Neural cell (in vitro differentiated cells): ENCODE measurements at regions not wholly inside any gene's neighbourhood (a gene's known extent, or its start where the extent isn't known, plus 50 kb on each side); places are given as distances from the start of the nearest gene placed in this dataset.

Source experiments
- H2AFZ ChIP-seq: fragments of 200-600, 300-800 bp; sonication (generic), shearing (Covaris generic); 2 replicates; pipeline ENCODE4 v1.6.0; 2014; ENCODE audit warnings: low read depth, mild to moderate bottlenecking, antibody characterized with exemption, low read length, moderate library complexity
- H3F3A ChIP-seq: fragments of 200-600 bp; shearing (Covaris generic); 2 replicates; pipeline ENCODE4 v1.6.1; 2016; ENCODE audit warnings: mild to moderate bottlenecking, moderate library complexity, mixed read lengths, antibody characterized with exemption, low read length; ENCODE audit not compliant: insufficient read depth, poor library complexity, severe bottlenecking
- H3K27ac ChIP-seq: fragments of 200-600, 300-800 bp; sonication (generic), shearing (Covaris generic); 2 replicates; pipeline ENCODE4 v1.5.1; 2014; ENCODE audit warnings: mild to moderate bottlenecking, low read length, moderate library complexity
- H3K27me3 ChIP-seq: fragments of 300-800, 200-600 bp; sonication (generic), shearing (Covaris generic); 2 replicates; pipeline ENCODE4 v1.6.0; 2014; ENCODE audit warnings: mild to moderate bottlenecking, low read depth, low read length, moderate library complexity; ENCODE audit not compliant: insufficient read depth
- H3K36me3 ChIP-seq: fragments of 300-800, 200-600 bp; sonication (generic), shearing (Covaris generic); 2 replicates; pipeline ENCODE4 v1.5.1; 2014; ENCODE audit warnings: mild to moderate bottlenecking, antibody characterized with exemption, low read length, moderate library complexity; ENCODE audit not compliant: insufficient read depth
- H3K4me2 ChIP-seq: fragments of 300-800, 200-600 bp; sonication (generic), shearing (Covaris generic); 2 replicates; pipeline ENCODE4 v1.6.0; 2014; ENCODE audit warnings: mild to moderate bottlenecking, low read length
- H3K4me3 ChIP-seq: fragments of 300-800, 200-600 bp; sonication (generic), shearing (Covaris generic); 2 replicates; pipeline ENCODE4 v1.5.1; 2014; ENCODE audit warnings: mild to moderate bottlenecking, low read length, moderate library complexity
- H3K79me2 ChIP-seq: fragments of 200-600 bp; shearing (Covaris generic); replicated peaks from 2 replicates; pipeline ENCODE4 v1.6.0; 2014; ENCODE audit warnings: mild to moderate bottlenecking, low read length, moderate library complexity; ENCODE audit not compliant: insufficient read depth
- H3K9ac ChIP-seq: fragments of 300-800, 200-600 bp; sonication (generic), shearing (Covaris generic); 2 replicates; pipeline ENCODE4 v1.6.1; 2016; ENCODE audit warnings: mild to moderate bottlenecking, low read length, mixed read lengths
- H3K9me2 ChIP-seq: fragments of 200-600 bp; shearing (Covaris generic); 2 replicates; pipeline ENCODE4 v1.6.1; 2016; ENCODE audit warnings: mild to moderate bottlenecking, low read length, mixed read lengths; ENCODE audit not compliant: insufficient read depth
- H3K9me3 ChIP-seq: fragments of 200-600, 300-800 bp; sonication (generic), shearing (Covaris generic); 2 replicates; pipeline ENCODE4 v1.6.1; 2016; ENCODE audit warnings: mild to moderate bottlenecking, mixed run types, low read length, moderate library complexity, mixed read lengths
- H4K20me1 ChIP-seq: fragments of 200-600 bp; shearing (Covaris generic); 2 replicates; pipeline ENCODE4 v1.6.1; 2016; ENCODE audit warnings: mild to moderate bottlenecking, mixed run types; ENCODE audit not compliant: insufficient read depth
- EP300 ChIP-seq: fragments of 450-650 bp; conservative IDR thresholded peaks from 2 replicates; pipeline ENCODE4 v1.6.1; 2014; ENCODE audit warnings: antibody characterized with exemption, mild to moderate bottlenecking, moderate library complexity; ENCODE audit not compliant: poor library complexity, severe bottlenecking
- EZH2 ChIP-seq: fragments of 200-600, 300-800 bp; shearing (Covaris generic), sonication (generic); IDR thresholded peaks from 2 replicates; pipeline ENCODE4 v1.6.1; 2014; ENCODE audit warnings: antibody characterized with exemption, low read length, borderline replicate concordance, mild to moderate bottlenecking; ENCODE audit not compliant: insufficient read depth, poor library complexity, severe bottlenecking
- MXI1 ChIP-seq: fragments of 450-650 bp; conservative IDR thresholded peaks from 2 replicates; pipeline ENCODE4 v1.6.1; 2014; ENCODE audit warnings: antibody characterized with exemption, mild to moderate bottlenecking; ENCODE audit not compliant: poor library complexity, severe bottlenecking
- POLR2AphosphoS5 ChIP-seq: IDR thresholded peaks from 2 replicates; pipeline ENCODE4 v1.6.1; 2012
- RAD21 ChIP-seq: fragments of 450-650 bp; conservative IDR thresholded peaks from 2 replicates; pipeline ENCODE4 v1.6.1; 2014; ENCODE audit warnings: antibody characterized with exemption, mild to moderate bottlenecking, moderate library complexity
- SMC3 ChIP-seq: fragments of 450-650 bp; conservative IDR thresholded peaks from 2 replicates; pipeline ENCODE4 v1.6.1; 2014; ENCODE audit warnings: antibody characterized with exemption, mild to moderate bottlenecking, moderate library complexity; ENCODE audit not compliant: poor library complexity
- TAF1 ChIP-seq: IDR thresholded peaks from 2 replicates; pipeline ENCODE4 v1.6.1; 2012; ENCODE audit warnings: low read depth
- TF ChIP-seq, protein P1 (sequence below): fragments of 450-650 bp; IDR thresholded peaks from 2 replicates; pipeline ENCODE4 v1.5.1; 2014; ENCODE audit warnings: antibody characterized with exemption, mild to moderate bottlenecking, moderate library complexity; ENCODE audit not compliant: poor library complexity, severe bottlenecking
- TF ChIP-seq, protein P2 (sequence below): IDR thresholded peaks from 2 replicates; pipeline ENCODE4 v1.6.1; 2012; ENCODE audit warnings: borderline replicate concordance

DNA sequence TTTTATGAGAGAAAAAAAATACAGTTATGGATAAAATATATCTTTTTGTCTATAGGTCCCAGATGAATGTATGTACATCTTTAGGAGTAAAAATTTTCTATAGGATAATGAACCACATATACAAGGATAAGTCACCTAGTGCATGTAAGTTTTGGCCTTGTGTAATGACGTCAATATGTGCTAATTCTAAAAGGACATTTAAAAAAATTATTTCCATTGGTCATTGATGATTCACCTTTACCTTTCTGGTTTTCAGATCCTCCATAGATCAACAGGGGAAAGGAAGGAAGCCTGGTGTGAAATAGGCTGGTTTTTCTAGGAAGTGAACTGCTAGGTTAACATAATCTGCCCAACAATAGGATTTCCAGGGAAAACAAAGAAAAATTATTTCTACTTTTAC, 684.3 kb upstream of the SOX9 start:
- H3K4me3 ChIP-seq = no peak overlapping the region
- no peak overlapping the region for H3K27ac ChIP-seq
- H4K20me1 ChIP-seq = no peaks in the 10 kb centered on the region
- no peaks in the 10 kb centered on the region for H3F3A ChIP-seq
- H2AFZ ChIP-seq = no peak overlapping the region
- no peak overlapping the region for H3K9ac ChIP-seq
- no peak overlapping the region for H3K4me2 ChIP-seq
- no peaks in the 10 kb centered on the region for H3K27me3 ChIP-seq
- no peaks in the 10 kb centered on the region for H3K9me3 ChIP-seq
- no peaks in the 10 kb centered on the region for H3K36me3 ChIP-seq
- H3K79me2 ChIP-seq = no peaks in the 10 kb centered on the region
- TF ChIP-seq EZH2 (no peak), SMC3 (no peak), POLR2AphosphoS5 (no peak), MXI1 (no peak), RAD21 (no peak), TAF1 (no peak), EP300 (no peak)
- TF ChIP-seq, protein P1, sequence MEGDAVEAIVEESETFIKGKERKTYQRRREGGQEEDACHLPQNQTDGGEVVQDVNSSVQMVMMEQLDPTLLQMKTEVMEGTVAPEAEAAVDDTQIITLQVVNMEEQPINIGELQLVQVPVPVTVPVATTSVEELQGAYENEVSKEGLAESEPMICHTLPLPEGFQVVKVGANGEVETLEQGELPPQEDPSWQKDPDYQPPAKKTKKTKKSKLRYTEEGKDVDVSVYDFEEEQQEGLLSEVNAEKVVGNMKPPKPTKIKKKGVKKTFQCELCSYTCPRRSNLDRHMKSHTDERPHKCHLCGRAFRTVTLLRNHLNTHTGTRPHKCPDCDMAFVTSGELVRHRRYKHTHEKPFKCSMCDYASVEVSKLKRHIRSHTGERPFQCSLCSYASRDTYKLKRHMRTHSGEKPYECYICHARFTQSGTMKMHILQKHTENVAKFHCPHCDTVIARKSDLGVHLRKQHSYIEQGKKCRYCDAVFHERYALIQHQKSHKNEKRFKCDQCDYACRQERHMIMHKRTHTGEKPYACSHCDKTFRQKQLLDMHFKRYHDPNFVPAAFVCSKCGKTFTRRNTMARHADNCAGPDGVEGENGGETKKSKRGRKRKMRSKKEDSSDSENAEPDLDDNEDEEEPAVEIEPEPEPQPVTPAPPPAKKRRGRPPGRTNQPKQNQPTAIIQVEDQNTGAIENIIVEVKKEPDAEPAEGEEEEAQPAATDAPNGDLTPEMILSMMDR = no peak
- TF ChIP-seq, protein P2, sequence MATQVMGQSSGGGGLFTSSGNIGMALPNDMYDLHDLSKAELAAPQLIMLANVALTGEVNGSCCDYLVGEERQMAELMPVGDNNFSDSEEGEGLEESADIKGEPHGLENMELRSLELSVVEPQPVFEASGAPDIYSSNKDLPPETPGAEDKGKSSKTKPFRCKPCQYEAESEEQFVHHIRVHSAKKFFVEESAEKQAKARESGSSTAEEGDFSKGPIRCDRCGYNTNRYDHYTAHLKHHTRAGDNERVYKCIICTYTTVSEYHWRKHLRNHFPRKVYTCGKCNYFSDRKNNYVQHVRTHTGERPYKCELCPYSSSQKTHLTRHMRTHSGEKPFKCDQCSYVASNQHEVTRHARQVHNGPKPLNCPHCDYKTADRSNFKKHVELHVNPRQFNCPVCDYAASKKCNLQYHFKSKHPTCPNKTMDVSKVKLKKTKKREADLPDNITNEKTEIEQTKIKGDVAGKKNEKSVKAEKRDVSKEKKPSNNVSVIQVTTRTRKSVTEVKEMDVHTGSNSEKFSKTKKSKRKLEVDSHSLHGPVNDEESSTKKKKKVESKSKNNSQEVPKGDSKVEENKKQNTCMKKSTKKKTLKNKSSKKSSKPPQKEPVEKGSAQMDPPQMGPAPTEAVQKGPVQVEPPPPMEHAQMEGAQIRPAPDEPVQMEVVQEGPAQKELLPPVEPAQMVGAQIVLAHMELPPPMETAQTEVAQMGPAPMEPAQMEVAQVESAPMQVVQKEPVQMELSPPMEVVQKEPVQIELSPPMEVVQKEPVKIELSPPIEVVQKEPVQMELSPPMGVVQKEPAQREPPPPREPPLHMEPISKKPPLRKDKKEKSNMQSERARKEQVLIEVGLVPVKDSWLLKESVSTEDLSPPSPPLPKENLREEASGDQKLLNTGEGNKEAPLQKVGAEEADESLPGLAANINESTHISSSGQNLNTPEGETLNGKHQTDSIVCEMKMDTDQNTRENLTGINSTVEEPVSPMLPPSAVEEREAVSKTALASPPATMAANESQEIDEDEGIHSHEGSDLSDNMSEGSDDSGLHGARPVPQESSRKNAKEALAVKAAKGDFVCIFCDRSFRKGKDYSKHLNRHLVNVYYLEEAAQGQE = no peak
- H3K9me2 ChIP-seq = no peaks in the 10 kb centered on the region

DNA sequence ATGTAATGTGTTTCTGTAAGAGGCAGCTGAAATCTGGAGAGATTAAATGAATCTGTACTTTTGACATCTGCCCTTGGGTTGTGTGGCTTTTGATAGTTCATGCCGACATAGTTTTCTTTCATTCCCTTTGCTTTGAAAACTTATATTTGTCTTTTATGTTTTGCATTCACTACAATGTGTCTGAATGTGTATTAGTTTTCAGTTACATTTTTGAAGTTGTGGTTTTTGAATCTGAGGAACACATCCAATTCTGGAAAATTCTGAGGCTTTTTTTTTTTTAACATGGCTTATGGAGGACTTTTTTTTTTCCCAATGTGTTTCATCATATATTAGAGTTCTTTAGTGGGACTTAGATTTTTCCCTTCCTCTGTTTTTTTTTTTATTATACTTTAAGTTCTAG, 683.7 kb upstream of the SOX9 start:
- H3K9ac ChIP-seq = no peak overlapping the region
- no peak overlapping the region for H2AFZ ChIP-seq
- H3K4me2 ChIP-seq = no peak overlapping the region
- no peaks in the 10 kb centered on the region for H3K36me3 ChIP-seq
- H3K27me3 ChIP-seq = no peaks in the 10 kb centered on the region
- H3K79me2 ChIP-seq = no peaks in the 10 kb centered on the region
- H3K9me3 ChIP-seq = no peaks in the 10 kb centered on the region
- no peak overlapping the region for H3K27ac ChIP-seq
- no peaks in the 10 kb centered on the region for H4K20me1 ChIP-seq
- TF ChIP-seq EP300 (no peak), SMC3 (no peak), MXI1 (no peak), TAF1 (no peak), EZH2 (no peak), RAD21 (no peak), POLR2AphosphoS5 (no peak)
- TF ChIP-seq, protein P2 = no peak
- TF ChIP-seq, protein P1 = no peak
- H3F3A ChIP-seq = no peaks in the 10 kb centered on the region
- H3K9me2 ChIP-seq = no peaks in the 10 kb centered on the region
- H3K4me3 ChIP-seq = no peak overlapping the region
